Heart left ventricle (tissue), 13 donors: ENCODE measurements at regions not wholly inside any gene's neighbourhood (a gene's known extent, or its start where the extent isn't known, plus 50 kb on each side); places are given as distances from the start of the nearest gene placed in this dataset.

Experiments
- POLR2A ChIP-seq, 2 donors: fragments of 450-650 bp; IDR thresholded peaks; one replicate each; pipeline ENCODE4 v1.6.1; 2017; ENCODE audit warnings: antibody characterized with exemption in 2 of 2, mild to moderate bottlenecking in 2 of 2, moderate library complexity in 2 of 2
- TF ChIP-seq, protein P1 (sequence below), 12 donors: fragments of 200-600 bp; sonication (generic) in 4 of 12; IDR thresholded peaks; one replicate each; pipeline versions ENCODE4 v1.5.0 to v1.8.0; 2018 to 2022; ENCODE audit warnings: antibody characterized with exemption in 12 of 12, mild to moderate bottlenecking in 5 of 12
- donor health status: ischemic (EF 13 %, LVEDD 7.1; RV severe dilation, severe dysfunction).
- donor health status: DM: no; HTN: yes; CAD: no.
- donor health status: DM: no; HTN: no; CAD: no.
- donor health status: ischemic (EF 25% LVEDD 6.9; RV normal size, moderate dysfunction).
- donor health status: ischemic (EF 25% LVEDD 5.7; RV mildly dilated, moderate dysfunction).
- donor health status: ischemic (EF 35%, LVEDD 5.7; RV mildly dilated, moderate dysfunction).
- donor health status: nonischemic (EF 11% LVEDD 7.7; RV severe dilation, severe dysfunction).
- donor health status: DM: yes; HTN: yes; CAD: no.
- donor health status: PGD.
- donor health status: ischemic (EF 29% LVEDD 5.4; RV normal size, mild dysfunction).
- donor health status: nonischemic (EF 23%, LVEDD 6.1; RV moderate dilation, normal function).

DNA sequence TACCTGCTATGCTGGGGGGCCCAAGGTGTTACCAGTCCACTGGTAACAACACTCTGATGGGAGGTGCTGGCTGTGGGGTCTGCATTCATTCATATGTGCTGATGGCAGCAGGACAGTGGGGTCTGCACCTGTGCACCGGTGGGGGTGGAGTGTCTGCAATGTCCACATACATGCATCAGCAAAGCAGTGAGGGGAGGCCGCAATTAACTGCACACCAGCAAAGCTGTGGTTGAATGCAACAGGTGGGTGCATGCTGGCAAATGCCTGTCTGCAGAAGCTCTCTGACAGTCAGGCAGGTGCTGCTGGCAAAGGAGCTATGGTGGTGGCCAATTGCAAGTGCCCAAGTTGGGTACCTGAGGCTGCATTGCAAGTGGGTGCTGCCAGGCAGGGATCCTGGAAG, 426.5 kb upstream of the FMR1 start:
- TF ChIP-seq, protein P1, sequence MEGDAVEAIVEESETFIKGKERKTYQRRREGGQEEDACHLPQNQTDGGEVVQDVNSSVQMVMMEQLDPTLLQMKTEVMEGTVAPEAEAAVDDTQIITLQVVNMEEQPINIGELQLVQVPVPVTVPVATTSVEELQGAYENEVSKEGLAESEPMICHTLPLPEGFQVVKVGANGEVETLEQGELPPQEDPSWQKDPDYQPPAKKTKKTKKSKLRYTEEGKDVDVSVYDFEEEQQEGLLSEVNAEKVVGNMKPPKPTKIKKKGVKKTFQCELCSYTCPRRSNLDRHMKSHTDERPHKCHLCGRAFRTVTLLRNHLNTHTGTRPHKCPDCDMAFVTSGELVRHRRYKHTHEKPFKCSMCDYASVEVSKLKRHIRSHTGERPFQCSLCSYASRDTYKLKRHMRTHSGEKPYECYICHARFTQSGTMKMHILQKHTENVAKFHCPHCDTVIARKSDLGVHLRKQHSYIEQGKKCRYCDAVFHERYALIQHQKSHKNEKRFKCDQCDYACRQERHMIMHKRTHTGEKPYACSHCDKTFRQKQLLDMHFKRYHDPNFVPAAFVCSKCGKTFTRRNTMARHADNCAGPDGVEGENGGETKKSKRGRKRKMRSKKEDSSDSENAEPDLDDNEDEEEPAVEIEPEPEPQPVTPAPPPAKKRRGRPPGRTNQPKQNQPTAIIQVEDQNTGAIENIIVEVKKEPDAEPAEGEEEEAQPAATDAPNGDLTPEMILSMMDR (IDR thresholded peaks at IDR 0.05) = no peak
- TF ChIP-seq POLR2A (IDR thresholded peaks at IDR 0.05) = no peak
